Stromal cell of bone marrow (primary cell): ENCODE measurements at regions not wholly inside any gene's neighbourhood (a gene's known extent, or its start where the extent isn't known, plus 50 kb on each side); places are given as distances from the start of the nearest gene placed in this dataset.

Experiments
- DNase-seq: peaks from one replicate; pipeline ENCODE4 v3.0.0-alpha.2; 2012; ENCODE audit warnings: low read depth

GRCh38 chr15:47460795-47461573 is 256.3 kb upstream of the SEMA6D start:
- no peak for DNase-seq

GRCh38 chr15:47461652-47462141 is 255.6 kb upstream of the SEMA6D start:
- DNase-seq = peak; percentile 18

- peak; percentile 17 for DNase-seq
Measured at GRCh38 chr15:47466357-47466756, 250.9 kb upstream of the SEMA6D start.

GRCh38 chr15:47470983-47471382 is 246.3 kb upstream of the SEMA6D start:
- no peak for DNase-seq

GRCh38 chr15:47473106-47473725 is 244.1 kb upstream of the SEMA6D start:
- DNase-seq = no peak

GRCh38 chr15:47473832-47474231 is 243.5 kb upstream of the SEMA6D start:
- peak; percentile 64 for DNase-seq

GRCh38 chr15:47475336-47475735 is 242.0 kb upstream of the SEMA6D start:
- no peak for DNase-seq

- DNase-seq = peak; percentile 12
Measured at GRCh38 chr15:47477341-47477740, 240.0 kb upstream of the SEMA6D start.

GRCh38 chr15:47484059-47484458 is 233.2 kb upstream of the SEMA6D start:
- no peak for DNase-seq

- no peak for DNase-seq
Measured at GRCh38 chr15:47484997-47485396, 232.3 kb upstream of the SEMA6D start.

GRCh38 chr15:47485419-47485818 is 231.9 kb upstream of the SEMA6D start:
- peak; percentile 35 for DNase-seq

GRCh38 chr15:47486040-47486439 is 231.3 kb upstream of the SEMA6D start:
- no peak for DNase-seq

- DNase-seq = no peak
Measured at GRCh38 chr15:47492195-47492594, 225.1 kb upstream of the SEMA6D start.

- no peak for DNase-seq
Measured at GRCh38 chr15:47493357-47494247, 223.7 kb upstream of the SEMA6D start.

- DNase-seq = no peak
Measured at GRCh38 chr15:47496343-47497185, 220.7 kb upstream of the SEMA6D start.

- no peak for DNase-seq
Measured at GRCh38 chr15:47500842-47501241, 216.5 kb upstream of the SEMA6D start.

GRCh38 chr15:47502041-47502440 is 215.3 kb upstream of the SEMA6D start:
- DNase-seq = no peak

- no peak for DNase-seq
Measured at GRCh38 chr15:47503876-47504275, 213.4 kb upstream of the SEMA6D start.

GRCh38 chr15:47504624-47505256 is 212.6 kb upstream of the SEMA6D start:
- DNase-seq = no peak

GRCh38 chr15:47505712-47506328 is 211.5 kb upstream of the SEMA6D start:
- no peak for DNase-seq
